Astrocyte (in vitro differentiated cells and primary cell): ENCODE measurements at regions not wholly inside any gene's neighbourhood (a gene's known extent, or its start where the extent isn't known, plus 50 kb on each side); places are given as distances from the start of the nearest gene placed in this dataset.

Experiments
- DNase-seq: peaks from one replicate; pipeline ENCODE4 v3.0.0-alpha.2; 2010; ENCODE audit warnings: low read depth
- FAIRE-seq: peaks from 2 replicates; lab custom pipeline; 2011; peaks lifted over from hg19 to GRCh38; lab: Jason Lieb, UNC
- H2AFZ ChIP-seq: 2 replicates; pipeline ENCODE4 v1.6.0; 2012; ENCODE audit warnings: low read depth, low read length, inconsistent platforms
- H3K27ac ChIP-seq: 2 replicates; pipeline ENCODE4 v1.5.1; 2011; ENCODE audit warnings: low read depth, low read length, inconsistent platforms
- H3K27me3 ChIP-seq: 2 replicates; pipeline ENCODE4 v1.6.0; 2011; ENCODE audit warnings: low read length, inconsistent platforms; ENCODE audit not compliant: insufficient read depth
- H3K36me3 ChIP-seq: 2 replicates; pipeline ENCODE4 v1.5.1; 2011; ENCODE audit warnings: low read length, inconsistent platforms; ENCODE audit not compliant: insufficient read depth
- H3K4me1 ChIP-seq: 2 replicates; pipeline ENCODE4 v1.5.1; 2011; ENCODE audit warnings: low read length, inconsistent platforms; ENCODE audit not compliant: insufficient read depth
- H3K4me2 ChIP-seq: 2 replicates; pipeline ENCODE4 v1.6.0; 2012; ENCODE audit warnings: low read length, inconsistent platforms
- H3K4me3 ChIP-seq: 2 replicates; pipeline ENCODE4 v1.5.1; 2011; ENCODE audit warnings: low read depth, mild to moderate bottlenecking, low read length, inconsistent platforms; ENCODE audit not compliant: insufficient read depth
- H3K79me2 ChIP-seq: 2 replicates; pipeline ENCODE4 v1.6.0; 2012; ENCODE audit warnings: mild to moderate bottlenecking, low read length, inconsistent platforms; ENCODE audit not compliant: insufficient read depth
- H3K9ac ChIP-seq: 2 replicates; pipeline ENCODE4 v1.6.0; 2012; ENCODE audit warnings: mild to moderate bottlenecking, low read length, inconsistent platforms
- H3K9me3 ChIP-seq: 2 replicates; pipeline ENCODE4 v1.5.1; 2012; ENCODE audit warnings: low read depth, mild to moderate bottlenecking, low read length, inconsistent platforms; ENCODE audit not compliant: insufficient read depth
- H4K20me1 ChIP-seq: 2 replicates; pipeline ENCODE4 v1.6.0; 2012; ENCODE audit warnings: low read length, inconsistent platforms; ENCODE audit not compliant: insufficient read depth
- H3K27ac Mint-ChIP-seq: one replicate; pipeline ENCODE4 v1.8.0; 2021; ENCODE audit warnings: mild to moderate bottlenecking, mixed read lengths; ENCODE audit not compliant: unreplicated experiment
- H3K27me3 Mint-ChIP-seq: one replicate; pipeline ENCODE4 v1.8.0; 2021; ENCODE audit warnings: low read depth, mixed read lengths; ENCODE audit not compliant: unreplicated experiment
- H3K36me3 Mint-ChIP-seq: one replicate; pipeline ENCODE4 v1.8.0; 2021; ENCODE audit warnings: low read depth, mixed read lengths; ENCODE audit not compliant: unreplicated experiment
- H3K4me1 Mint-ChIP-seq: one replicate; pipeline ENCODE4 v1.8.0; 2021; ENCODE audit warnings: low read depth, mixed read lengths; ENCODE audit not compliant: unreplicated experiment
- H3K4me3 Mint-ChIP-seq: one replicate; pipeline ENCODE4 v1.8.0; 2021; ENCODE audit warnings: mild to moderate bottlenecking, moderate library complexity, mixed read lengths; ENCODE audit not compliant: unreplicated experiment
- H3K9me3 Mint-ChIP-seq: one replicate; pipeline ENCODE4 v1.8.0; 2021; ENCODE audit warnings: mild to moderate bottlenecking, mixed read lengths; ENCODE audit not compliant: unreplicated experiment
- CTCF ChIP-seq: IDR thresholded peaks from 2 replicates; pipeline ENCODE4 v1.5.1; 2011; ENCODE audit warnings: low read depth, mild to moderate bottlenecking, inconsistent platforms, low read length, moderate library complexity; ENCODE audit not compliant: insufficient read depth
- EZH2 ChIP-seq: IDR thresholded peaks from 2 replicates; pipeline ENCODE4 v1.6.1; 2012; ENCODE audit warnings: mild to moderate bottlenecking, low read length, inconsistent platforms; ENCODE audit not compliant: insufficient read depth

- Mint-ChIP-seq H3K4me3 (no peak overlapping the region), H3K4me1 (no peaks in the 10 kb centered on the region), H3K27ac (peak overlapping the region; percentile 35), H3K9me3 (no peaks in the 10 kb centered on the region), H3K36me3 (no peaks in the 10 kb centered on the region), H3K27me3 (no peaks in the 10 kb centered on the region)
- Histone ChIP-seq H3K36me3 (no peaks in the 10 kb centered on the region), H3K27ac (no peak overlapping the region), H2AFZ (no peak overlapping the region), H3K4me3 (no peak overlapping the region), H3K9me3 (no peaks in the 10 kb centered on the region), H3K27me3 (no peaks in the 10 kb centered on the region), H3K4me1 (no peaks in the 10 kb centered on the region), H3K79me2 (no peaks in the 10 kb centered on the region), H3K4me2 (no peak overlapping the region), H4K20me1 (no peaks in the 10 kb centered on the region), H3K9ac (no peak overlapping the region)
- no peak for TF ChIP-seq EZH2
- no peak for TF ChIP-seq CTCF
- no peak for DNase-seq
- FAIRE-seq = no peak
These were observed 1624.0 kb downstream of the AMY1C start for GRCh38 chr1:105373681-105374080.

GRCh38 chr1:105386489-105386888, 1636.8 kb downstream of the AMY1C start:
- no peak for TF ChIP-seq CTCF
- TF ChIP-seq EZH2 = no peak
- Histone ChIP-seq H3K27me3 (no peaks in the 10 kb centered on the region), H3K79me2 (no peaks in the 10 kb centered on the region), H3K9me3 (peaks cover 7% of the 10 kb centered on the region), H3K27ac (no peak overlapping the region), H3K36me3 (no peaks in the 10 kb centered on the region), H4K20me1 (no peaks in the 10 kb centered on the region), H3K4me1 (no peaks in the 10 kb centered on the region), H3K4me2 (no peak overlapping the region), H2AFZ (no peak overlapping the region), H3K4me3 (no peak overlapping the region), H3K9ac (no peak overlapping the region)
- Mint-ChIP-seq H3K27me3 (no peaks in the 10 kb centered on the region), H3K27ac (no peak overlapping the region), H3K4me1 (no peaks in the 10 kb centered on the region), H3K9me3 (no peaks in the 10 kb centered on the region), H3K36me3 (no peaks in the 10 kb centered on the region), H3K4me3 (no peak overlapping the region)
- FAIRE-seq (no peak), DNase-seq (no peak)

GRCh38 chr1:105396001-105396400, 1646.3 kb downstream of the AMY1C start:
- Histone ChIP-seq H2AFZ (no peak overlapping the region), H3K9me3 (no peaks in the 10 kb centered on the region), H3K4me2 (no peak overlapping the region), H4K20me1 (no peaks in the 10 kb centered on the region), H3K4me3 (no peak overlapping the region), H3K27ac (no peak overlapping the region), H3K4me1 (no peaks in the 10 kb centered on the region), H3K9ac (no peak overlapping the region), H3K36me3 (no peaks in the 10 kb centered on the region), H3K79me2 (no peaks in the 10 kb centered on the region), H3K27me3 (no peaks in the 10 kb centered on the region)
- no peaks in the 10 kb centered on the region for H3K9me3 Mint-ChIP-seq
- no peak overlapping the region for H3K27ac Mint-ChIP-seq
- no peaks in the 10 kb centered on the region for H3K4me1 Mint-ChIP-seq
- no peak for TF ChIP-seq EZH2
- no peak for TF ChIP-seq CTCF
- H3K36me3 Mint-ChIP-seq = no peaks in the 10 kb centered on the region
- FAIRE-seq = no peak
- no peak for DNase-seq
- H3K4me3 Mint-ChIP-seq = no peak overlapping the region
- H3K27me3 Mint-ChIP-seq = no peaks in the 10 kb centered on the region
